ENCODE measurements at regions not wholly inside any gene's neighbourhood (a gene's known extent, or its start where the extent isn't known, plus 50 kb on each side); places are given as distances from the start of the nearest gene placed in this dataset.

DNA sequence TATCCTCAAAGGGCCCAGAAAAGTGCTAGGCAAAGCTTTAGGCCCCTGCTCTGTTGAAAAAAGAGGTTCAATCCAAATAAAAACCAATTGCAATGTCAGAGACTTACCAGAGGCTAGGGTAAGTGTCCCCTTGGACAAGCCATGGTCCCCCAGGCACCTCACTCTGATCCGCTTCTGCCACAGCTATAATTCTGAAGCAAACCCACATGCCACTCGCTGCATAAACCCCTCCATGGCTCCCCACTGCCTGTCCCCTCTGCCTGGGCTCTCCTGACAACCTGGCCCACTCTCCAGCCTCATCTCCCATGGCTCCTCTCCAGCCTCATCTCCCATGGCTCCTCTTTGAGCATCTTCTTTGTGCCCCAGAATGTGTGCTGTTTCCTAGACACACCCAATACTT is 169.6 kb upstream of the TLE3 start:
- Histone ChIP-seq H3K4me1 (peaks cover 29 to 98% of the 10 kb centered on the region in 2 donors), H3K9me3 (no peaks in the 10 kb centered on the region), H3K36me3 (no peaks in the 10 kb centered on the region), H3K4me3 (no peak overlapping the region), H3K27ac (peak overlapping the region in 1 of 2 donors; percentile 48), H3K27me3 (no peaks in the 10 kb centered on the region)
- DNase-seq (no peak), ATAC-seq (no peak)
- intact Hi-C loops (cut with DNase I) = no loop called here
- no peak for TF ChIP-seq CTCF (IDR thresholded peaks at IDR 0.05)

DNA sequence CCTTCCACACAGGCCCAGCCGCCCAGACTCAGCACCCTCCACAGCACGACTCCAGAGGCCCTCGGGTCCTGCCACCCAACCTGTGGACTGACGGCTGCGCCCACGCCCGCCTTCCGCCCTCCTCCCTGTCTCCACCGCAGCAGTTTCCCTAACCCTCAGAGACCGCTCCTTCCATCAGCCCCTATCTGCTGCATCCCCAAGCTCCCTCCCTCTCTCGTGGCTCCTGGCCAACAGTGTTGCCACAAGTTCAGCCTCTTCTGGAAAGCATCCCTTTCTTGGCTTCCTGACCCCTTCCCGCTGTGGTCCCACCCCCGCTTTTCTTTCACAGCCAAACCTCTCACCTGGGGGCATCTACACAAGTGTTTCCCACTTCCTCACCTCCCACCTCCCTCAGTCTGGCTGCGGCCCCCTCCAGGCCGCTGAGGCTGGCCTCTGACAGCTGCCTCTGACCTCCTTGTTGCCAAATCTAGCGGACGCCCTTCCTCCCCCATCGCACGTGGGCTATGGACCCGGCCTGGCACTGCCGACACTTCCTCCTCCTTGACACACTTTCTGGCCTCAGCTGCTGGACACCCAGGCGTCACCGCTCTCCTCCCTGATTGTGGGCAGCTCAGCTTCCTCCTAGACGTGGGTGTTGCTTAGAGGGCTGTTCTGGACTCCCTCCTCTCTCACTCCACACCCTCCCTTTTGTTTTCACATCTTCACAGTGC is 168.8 kb upstream of the TLE3 start:
- H3K36me3 ChIP-seq = no peaks in the 10 kb centered on the region
- H3K27me3 ChIP-seq = no peaks in the 10 kb centered on the region
- H3K4me1 ChIP-seq = peaks cover 29 to 91% of the 10 kb centered on the region in 2 donors
- peak overlapping the region; percentile 13 to 48 for H3K27ac ChIP-seq
- intact Hi-C loops (cut with DNase I) = no loop called here
- DNase-seq (peak; percentile 47 to 91 (median 83)), ATAC-seq (peak; percentile 74)
- H3K9me3 ChIP-seq = no peaks in the 10 kb centered on the region
- H3K4me3 ChIP-seq = no peak overlapping the region
- no peak for TF ChIP-seq CTCF (IDR thresholded peaks at IDR 0.05)

GRCh38 chr15:70265986-70266385 is 168.3 kb upstream of the TLE3 start:
- ATAC-seq = no peak
- no peaks in the 10 kb centered on the region for H3K36me3 ChIP-seq
- H3K4me1 ChIP-seq = peaks cover 23 to 86% of the 10 kb centered on the region in 2 donors
- no peaks in the 10 kb centered on the region for H3K27me3 ChIP-seq
- H3K27ac ChIP-seq = peak overlapping the region in 1 of 2 donors; percentile 48
- intact Hi-C loops (cut with DNase I) = no loop called here
- no peak for DNase-seq
- no peak overlapping the region for H3K4me3 ChIP-seq
- H3K9me3 ChIP-seq = no peaks in the 10 kb centered on the region
- no peak for TF ChIP-seq CTCF (IDR thresholded peaks at IDR 0.05)

- H3K9me3 ChIP-seq = no peaks in the 10 kb centered on the region
- DNase-seq = no peak
- H3K4me3 ChIP-seq = no peak overlapping the region
- no peak for ATAC-seq
- H3K36me3 ChIP-seq = no peaks in the 10 kb centered on the region
- TF ChIP-seq CTCF (IDR thresholded peaks at IDR 0.05) = no peak
- peaks cover 19 to 85% of the 10 kb centered on the region in 2 donors for H3K4me1 ChIP-seq
- H3K27me3 ChIP-seq = no peaks in the 10 kb centered on the region
- no peak overlapping the region for H3K27ac ChIP-seq
- intact Hi-C loops (cut with DNase I) = no loop called here
Observed at GRCh38 chr15:70265466-70265978, 167.8 kb upstream of the TLE3 start.

GRCh38 chr15:70264738-70265465 is 167.2 kb upstream of the TLE3 start:
- Histone ChIP-seq H3K4me1 (peaks cover 16 to 84% of the 10 kb centered on the region in 2 donors), H3K27ac (no peak overlapping the region), H3K4me3 (no peak overlapping the region), H3K36me3 (no peaks in the 10 kb centered on the region), H3K27me3 (no peaks in the 10 kb centered on the region), H3K9me3 (no peaks in the 10 kb centered on the region)
- ATAC-seq (peak; percentile 3), DNase-seq (no peak)
- intact Hi-C loops (cut with DNase I) = no loop called here
- no peak for TF ChIP-seq CTCF (IDR thresholded peaks at IDR 0.05)
